BLaER1 treated with 17β-estradiol and CSF1 and Interleukin-3, amounts not matched to agents 10 nM and 100 nM (cell line): ENCODE measurements at regions not wholly inside any gene's neighbourhood (a gene's known extent, or its start where the extent isn't known, plus 50 kb on each side); places are given as distances from the start of the nearest gene placed in this dataset.

Experiments
- H3K27ac ChIP-seq, 11 experiments: shearing (Covaris generic); formaldehyde crosslinking; 2 replicates each; pipeline ENCODE4 v1.8.1; 2022
- H3K27me3 ChIP-seq, 11 experiments: shearing (Covaris generic); formaldehyde crosslinking; 2 replicates each; pipeline ENCODE4 v1.8.1; 2022
- H3K36me3 ChIP-seq, 11 experiments: shearing (Covaris generic); formaldehyde crosslinking; 2 replicates each; pipeline ENCODE4 v1.8.1; 2022
- H3K4me1 ChIP-seq, 10 experiments: shearing (Covaris generic); formaldehyde crosslinking; 2 replicates each; pipeline ENCODE4 v1.8.1; 2022
- H3K4me2 ChIP-seq, 11 experiments: shearing (Covaris generic); formaldehyde crosslinking; 2 replicates each; pipeline ENCODE4 v1.8.1; 2022
- H3K4me3 ChIP-seq, 10 experiments: shearing (Covaris generic); formaldehyde crosslinking; 2 replicates each; pipeline ENCODE4 v1.8.1; 2022
- H3K9ac ChIP-seq, 11 experiments: shearing (Covaris generic); formaldehyde crosslinking; 2 replicates each; pipeline ENCODE4 v1.8.1; 2022
- H3K9me3 ChIP-seq, 11 experiments: shearing (Covaris generic); formaldehyde crosslinking; replicated peaks in 1 of 11; 2 replicates each; pipeline ENCODE4 v1.8.1; 2022
- H4K20me1 ChIP-seq, 11 experiments: shearing (Covaris generic); formaldehyde crosslinking; 2 replicates each; pipeline ENCODE4 v1.8.1; 2022
- Cebpa-rat ChIP-seq, 11 experiments: shearing (Covaris generic); IDR thresholded peaks; 2 replicates each; pipeline ENCODE4 v1.8.1; 2022

DNA sequence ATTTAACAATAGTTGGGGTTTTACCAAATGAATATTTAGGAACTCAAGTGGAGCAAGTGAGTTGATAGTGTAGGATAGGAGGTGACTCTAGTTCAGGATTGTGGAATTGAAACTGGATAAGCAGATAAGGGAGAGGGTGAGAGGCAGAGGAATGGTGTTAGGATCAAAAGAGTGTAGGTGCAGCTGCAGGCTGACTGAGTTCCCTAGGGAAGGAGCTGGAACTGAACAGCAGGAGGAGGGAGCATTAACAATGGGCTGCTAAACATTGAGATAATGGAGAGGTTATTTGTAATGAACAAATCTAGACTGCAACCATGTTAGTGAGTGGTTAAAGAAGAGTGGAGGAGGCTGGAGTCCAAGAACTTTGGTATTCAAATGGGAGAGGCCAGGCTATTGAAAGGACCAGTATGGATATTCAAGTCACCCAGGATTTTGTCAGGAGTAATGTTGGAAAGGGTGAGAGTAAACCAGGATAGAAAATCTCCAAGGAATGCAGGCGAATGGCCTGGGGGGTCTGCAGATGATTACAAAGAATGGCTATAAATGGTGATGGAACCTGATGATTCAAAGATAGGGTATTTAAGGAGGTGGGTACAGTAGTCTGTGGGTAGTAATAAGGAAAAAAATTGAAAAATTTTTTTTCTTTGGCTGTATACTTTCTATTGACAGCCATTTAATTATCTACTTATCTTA, 497.1 kb upstream of the TENM3 start:
- H3K4me3 ChIP-seq = no peak overlapping the region
- no peaks in the 10 kb centered on the region for H3K36me3 ChIP-seq
- no peaks in the 10 kb centered on the region for H4K20me1 ChIP-seq
- H3K27me3 ChIP-seq = no peaks in the 10 kb centered on the region
- H3K27ac ChIP-seq = no peak overlapping the region
- H3K4me1 ChIP-seq = no peaks in the 10 kb centered on the region
- H3K9me3 ChIP-seq = peaks cover 0 to 8% (median 0%) of the 10 kb centered on the region in 11 experiments; a peak in 2 of 22 replicates
- H3K4me2 ChIP-seq = no peak overlapping the region
- no peak for TF ChIP-seq Cebpa-rat (IDR thresholded peaks at IDR 0.05)
- H3K9ac ChIP-seq = no peak overlapping the region

- Histone ChIP-seq H3K4me1 (no peaks in the 10 kb centered on the region), H3K4me2 (no peak overlapping the region), H3K9me3 (peaks cover 0 to 5% (median 0%) of the 10 kb centered on the region in 11 experiments; a peak in 2 of 22 replicates), H3K27ac (no peak overlapping the region), H3K27me3 (no peaks in the 10 kb centered on the region), H3K4me3 (no peak overlapping the region), H3K36me3 (no peaks in the 10 kb centered on the region), H3K9ac (no peak overlapping the region), H4K20me1 (no peaks in the 10 kb centered on the region)
- TF ChIP-seq Cebpa-rat (IDR thresholded peaks at IDR 0.05) = no peak
Measured at GRCh38 chr4:181748581-181748980, 494.6 kb upstream of the TENM3 start.

- H3K4me2 ChIP-seq = no peak overlapping the region; a peak in 1 of 22 replicates
- H3K4me1 ChIP-seq = peaks cover 0 to 12% (median 5%) of the 10 kb centered on the region in 10 experiments; a peak in 7 of 20 replicates
- H3K4me3 ChIP-seq = no peak overlapping the region
- no peak overlapping the region for H3K27ac ChIP-seq
- H3K9me3 ChIP-seq = no peaks in the 10 kb centered on the region
- H3K27me3 ChIP-seq = peaks cover 0 to 30% (median 0%) of the 10 kb centered on the region in 11 experiments; a peak in 6 of 22 replicates
- no peaks in the 10 kb centered on the region for H3K36me3 ChIP-seq
- no peaks in the 10 kb centered on the region for H4K20me1 ChIP-seq
- no peak overlapping the region for H3K9ac ChIP-seq
- TF ChIP-seq Cebpa-rat (IDR thresholded peaks at IDR 0.05) = no peak
Measured at GRCh38 chr4:181752516-181752915, 490.7 kb upstream of the TENM3 start.

DNA sequence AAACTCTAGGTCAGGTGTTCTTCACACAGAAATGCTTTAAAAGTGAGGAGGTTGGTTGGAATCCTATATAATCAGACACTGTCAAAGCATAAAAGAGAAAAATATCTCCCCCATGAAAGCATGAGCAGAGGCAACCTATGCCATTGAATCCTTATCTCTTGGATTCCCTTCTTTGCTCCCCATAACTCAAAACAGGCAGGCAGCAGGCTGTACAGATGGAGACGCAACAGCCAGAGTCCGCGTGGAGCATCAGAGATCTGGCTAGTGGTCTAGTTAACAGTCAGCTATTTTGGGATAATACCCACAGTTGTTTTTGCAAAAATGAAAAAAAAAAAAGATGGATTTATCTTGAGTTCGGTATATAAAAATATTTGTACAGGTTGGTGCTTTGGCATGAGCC, 490.0 kb upstream of the TENM3 start:
- Histone ChIP-seq H3K4me2 (no peak overlapping the region), H3K27me3 (peaks cover 0 to 37% (median 4%) of the 10 kb centered on the region in 11 experiments; a peak in 9 of 22 replicates), H3K27ac (no peak overlapping the region), H4K20me1 (no peaks in the 10 kb centered on the region), H3K9me3 (no peaks in the 10 kb centered on the region), H3K4me3 (no peak overlapping the region), H3K4me1 (peaks cover 0 to 12% (median 5%) of the 10 kb centered on the region in 10 experiments; a peak in 7 of 20 replicates), H3K36me3 (no peaks in the 10 kb centered on the region), H3K9ac (no peak overlapping the region)
- TF ChIP-seq Cebpa-rat (IDR thresholded peaks at IDR 0.05) = no peak

DNA sequence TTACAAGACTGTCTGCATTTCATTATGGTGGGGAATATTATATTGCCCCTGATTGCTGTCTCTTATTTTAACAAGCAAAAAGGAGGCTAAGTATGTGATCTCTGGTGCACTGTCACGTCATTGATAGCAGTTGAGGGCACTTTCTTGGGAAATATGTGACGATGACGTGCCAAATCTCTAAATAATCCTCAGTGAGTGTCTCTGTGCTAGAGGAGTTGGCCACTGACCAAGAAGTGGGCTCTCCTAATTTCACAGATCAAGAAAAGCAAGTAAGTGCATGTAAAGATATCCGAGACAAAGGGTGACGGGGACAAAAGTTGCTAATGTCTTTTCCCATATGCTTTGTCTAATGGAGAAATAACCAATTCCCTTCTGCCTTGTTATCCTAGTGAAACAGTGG, 487.4 kb upstream of the TENM3 start:
- Histone ChIP-seq H3K27ac (no peak overlapping the region), H3K27me3 (peaks cover 0 to 47% (median 6%) of the 10 kb centered on the region in 11 experiments; a peak in 9 of 22 replicates), H3K36me3 (no peaks in the 10 kb centered on the region), H3K9ac (no peak overlapping the region), H4K20me1 (no peaks in the 10 kb centered on the region), H3K9me3 (no peaks in the 10 kb centered on the region), H3K4me3 (no peak overlapping the region), H3K4me1 (peaks cover 0 to 22% (median 10%) of the 10 kb centered on the region in 10 experiments; a peak in 14 of 20 replicates), H3K4me2 (peak overlapping the region in 1 of 11 experiments; percentile 11; a peak in 3 of 22 replicates)
- TF ChIP-seq Cebpa-rat (IDR thresholded peaks at IDR 0.05) = no peak

- Histone ChIP-seq H3K9ac (no peak overlapping the region), H3K36me3 (no peaks in the 10 kb centered on the region), H3K9me3 (no peaks in the 10 kb centered on the region), H3K27ac (no peak overlapping the region), H3K4me3 (no peak overlapping the region), H3K4me1 (peaks cover 0 to 28% (median 14%) of the 10 kb centered on the region in 10 experiments; a peak in 14 of 20 replicates), H4K20me1 (no peaks in the 10 kb centered on the region), H3K4me2 (peak overlapping the region in 5 of 11 experiments; percentile 11 to 40 (median 24); a peak in 7 of 22 replicates), H3K27me3 (peaks cover 0 to 47% (median 6%) of the 10 kb centered on the region in 11 experiments; a peak in 9 of 22 replicates)
- TF ChIP-seq Cebpa-rat (IDR thresholded peaks at IDR 0.05) = no peak
Measured at GRCh38 chr4:181756451-181757095, 486.6 kb upstream of the TENM3 start.

DNA sequence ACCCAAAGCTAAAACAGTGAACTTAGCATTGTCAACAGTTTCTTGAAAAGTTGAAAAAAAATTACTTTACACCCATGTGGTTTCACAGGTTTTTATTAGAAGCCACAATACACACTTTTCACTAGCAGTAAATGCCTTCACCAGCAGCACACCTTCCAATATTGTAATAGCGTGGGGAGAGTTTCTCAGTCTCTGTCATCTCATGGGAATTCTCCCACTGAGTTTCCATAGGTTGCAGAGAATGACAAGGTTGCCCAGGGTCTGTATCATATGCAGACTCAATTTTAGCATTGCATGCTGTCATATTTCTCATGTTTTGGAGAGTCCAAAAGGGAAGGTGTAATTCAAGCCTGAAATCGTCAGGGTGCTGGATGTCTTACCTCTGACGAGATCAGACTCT, 486.1 kb upstream of the TENM3 start:
- TF ChIP-seq Cebpa-rat (IDR thresholded peaks at IDR 0.05) = no peak
- H3K27ac ChIP-seq = no peak overlapping the region
- peaks cover 0 to 28% (median 14%) of the 10 kb centered on the region in 10 experiments; a peak in 14 of 20 replicates for H3K4me1 ChIP-seq
- peaks cover 0 to 49% (median 6%) of the 10 kb centered on the region in 11 experiments; a peak in 9 of 22 replicates for H3K27me3 ChIP-seq
- no peaks in the 10 kb centered on the region for H3K36me3 ChIP-seq
- peak overlapping the region in 3 of 11 experiments; percentile 11 to 24 (median 20); a peak in 5 of 22 replicates for H3K4me2 ChIP-seq
- no peaks in the 10 kb centered on the region for H4K20me1 ChIP-seq
- no peak overlapping the region for H3K4me3 ChIP-seq
- no peaks in the 10 kb centered on the region for H3K9me3 ChIP-seq
- no peak overlapping the region for H3K9ac ChIP-seq

DNA sequence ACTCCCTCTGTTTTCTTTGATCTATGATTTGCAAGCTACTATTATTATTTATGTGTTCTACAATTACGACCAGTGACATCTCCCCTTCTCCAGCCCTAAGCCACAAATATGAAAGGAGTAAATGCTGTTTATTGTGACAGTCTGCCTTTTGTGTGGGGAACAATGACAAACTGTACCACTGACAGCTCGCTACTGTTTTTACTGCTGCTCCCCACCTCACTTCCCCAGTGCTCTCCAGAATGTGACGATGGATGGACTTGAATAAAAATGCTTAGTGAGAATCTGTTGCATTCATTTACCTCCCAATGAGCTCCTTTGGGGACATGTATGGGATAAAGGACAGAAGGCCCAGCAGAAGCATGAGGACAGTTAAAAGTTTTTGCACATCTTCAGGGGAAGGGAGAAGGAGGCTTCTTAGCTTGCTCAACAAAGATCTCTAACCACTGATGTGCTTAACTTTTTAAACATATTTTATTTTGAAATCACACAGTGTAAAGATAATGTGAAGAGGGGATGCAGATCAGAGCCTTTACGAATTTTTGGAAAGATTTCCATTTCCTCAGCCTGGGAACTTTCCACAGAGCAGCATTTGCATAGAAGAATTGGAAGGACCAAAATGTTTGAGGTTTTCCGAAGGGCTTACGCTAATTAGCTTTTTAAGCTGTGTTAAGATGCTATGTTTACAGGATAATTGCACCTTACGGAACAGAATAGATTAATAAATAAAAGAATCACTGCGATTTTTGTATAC, 485.1 kb upstream of the TENM3 start:
- H3K9ac ChIP-seq = no peak overlapping the region
- TF ChIP-seq Cebpa-rat (IDR thresholded peaks at IDR 0.05) = no peak
- no peak overlapping the region for H3K27ac ChIP-seq
- H3K4me3 ChIP-seq = no peak overlapping the region
- no peak overlapping the region for H3K4me2 ChIP-seq
- no peaks in the 10 kb centered on the region for H3K9me3 ChIP-seq
- H3K27me3 ChIP-seq = peaks cover 0 to 54% (median 6%) of the 10 kb centered on the region in 11 experiments; a peak in 9 of 22 replicates
- no peaks in the 10 kb centered on the region for H4K20me1 ChIP-seq
- peaks cover 0 to 28% (median 14%) of the 10 kb centered on the region in 10 experiments; a peak in 14 of 20 replicates for H3K4me1 ChIP-seq
- no peaks in the 10 kb centered on the region for H3K36me3 ChIP-seq

- Histone ChIP-seq H3K4me1 (peaks cover 0 to 28% (median 14%) of the 10 kb centered on the region in 10 experiments; a peak in 14 of 20 replicates), H3K4me3 (no peak overlapping the region), H4K20me1 (no peaks in the 10 kb centered on the region), H3K27me3 (peaks cover 0 to 44% (median 6%) of the 10 kb centered on the region in 11 experiments; a peak in 9 of 22 replicates), H3K9ac (no peak overlapping the region), H3K27ac (no peak overlapping the region), H3K9me3 (no peaks in the 10 kb centered on the region), H3K4me2 (peak overlapping the region in 9 of 11 experiments; percentile 4 to 64 (median 43); a peak in 15 of 22 replicates), H3K36me3 (no peaks in the 10 kb centered on the region)
- no peak for TF ChIP-seq Cebpa-rat (IDR thresholded peaks at IDR 0.05)
Measured at GRCh38 chr4:181760560-181760959, 482.6 kb upstream of the TENM3 start.
